Breast epithelium (tissue), 4 donors: ENCODE measurements at regions not wholly inside any gene's neighbourhood (a gene's known extent, or its start where the extent isn't known, plus 50 kb on each side); places are given as distances from the start of the nearest gene placed in this dataset.

ENCODE experiments used
- DNase-seq, 2 donors: peaks; one replicate each; pipeline ENCODE4 v3.0.0-alpha.2; 2019; ENCODE audit warnings: low spot score in 2 of 2
- H3K27ac ChIP-seq, 2 donors: fragments of 200-600 bp; sonication (generic) in 1 of 2; one replicate each; pipeline ENCODE4 v1.5.1; 2016 to 2019; ENCODE audit warnings: mild to moderate bottlenecking in 1 of 2
- H3K27me3 ChIP-seq, 2 donors: fragments of 200-600 bp; sonication (generic) in 1 of 2; one replicate each; pipeline versions ENCODE4 v1.5.1 to v1.6.0; 2017 to 2019; ENCODE audit warnings: control low read depth in 1 of 2, mild to moderate bottlenecking in 1 of 2
- H3K36me3 ChIP-seq: fragments of 200-600 bp; one replicate; pipeline ENCODE4 v1.5.1; 2019
- H3K4me1 ChIP-seq, 2 donors: fragments of 200-600 bp; sonication (generic); one replicate each; pipeline ENCODE4 v1.5.1; 2016 to 2019; ENCODE audit warnings: control low read depth in 1 of 2
- H3K4me3 ChIP-seq, 3 donors: fragments of 200-600 bp; sonication (generic); 1 replicate in 2 of 3; 2 replicates in 1 of 3; pipeline ENCODE4 v1.5.1; 2016 to 2019; ENCODE audit warnings: mild to moderate bottlenecking in 3 of 3, moderate library complexity in 2 of 3
- H3K9me3 ChIP-seq, 2 donors: fragments of 200-600 bp; sonication (generic) in 1 of 2; one replicate each; pipeline ENCODE4 v1.5.1; 2016 to 2019; ENCODE audit warnings: control low read depth in 1 of 2
- CTCF ChIP-seq, 3 donors: fragments of 450-650 bp; IDR thresholded peaks; one replicate each; pipeline ENCODE4 v1.5.1; 2016 to 2017; ENCODE audit warnings: antibody characterized with exemption in 3 of 3, mild to moderate bottlenecking in 3 of 3, moderate library complexity in 3 of 3
- POLR2A ChIP-seq: fragments of 450-650 bp; IDR thresholded peaks from one replicate; pipeline ENCODE4 v1.6.1; 2016; ENCODE audit warnings: antibody characterized with exemption, mild to moderate bottlenecking, moderate library complexity
- POLR2AphosphoS5 ChIP-seq, 3 donors: sonication (generic); formaldehyde crosslinking; IDR thresholded peaks; one replicate each; pipeline ENCODE4 v1.6.1; 2017; ENCODE audit warnings: antibody characterized with exemption in 3 of 3
- intact Hi-C: fragments of 100-400 bp; cut with DNase I; formaldehyde crosslinking; loops from one replicate; pipeline ENCODE4 v1.15.1; 2023; ENCODE audit warnings: low total_unique reads

DNA sequence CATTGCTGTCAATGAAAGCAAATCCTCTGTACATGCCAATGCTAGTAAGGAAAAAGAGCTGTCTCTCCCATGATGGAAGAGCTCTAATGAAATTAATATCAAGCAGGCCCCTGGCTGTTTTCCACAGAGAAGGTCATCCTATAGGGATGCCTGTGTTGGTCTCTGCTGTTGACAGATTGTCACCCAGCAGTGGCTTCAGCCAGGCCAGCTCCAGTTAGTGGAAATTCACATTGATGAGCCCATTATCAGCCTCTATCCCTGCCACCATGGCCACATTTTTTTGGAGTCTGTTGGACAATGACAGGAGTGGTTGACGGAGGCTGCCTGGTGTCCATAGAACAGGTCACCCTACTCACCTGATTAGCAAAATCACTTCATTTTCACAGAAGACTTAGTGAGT lies 104.3 kb downstream of the GGTLC2 start:
- no peak overlapping the region for H3K27ac ChIP-seq
- intact Hi-C loops: no loop called here
- peaks cover 0 to 4% of the 10 kb centered on the region in 2 donors for H3K27me3 ChIP-seq
- H3K4me3 ChIP-seq: no peak overlapping the region
- H3K36me3 ChIP-seq: no peaks in the 10 kb centered on the region
- H3K9me3 ChIP-seq: no peaks in the 10 kb centered on the region
- no peaks in the 10 kb centered on the region for H3K4me1 ChIP-seq
- no peak for DNase-seq
- TF ChIP-seq POLR2A (no peak), POLR2AphosphoS5 (IDR thresholded peaks at IDR 0.05) (no peak)

DNA sequence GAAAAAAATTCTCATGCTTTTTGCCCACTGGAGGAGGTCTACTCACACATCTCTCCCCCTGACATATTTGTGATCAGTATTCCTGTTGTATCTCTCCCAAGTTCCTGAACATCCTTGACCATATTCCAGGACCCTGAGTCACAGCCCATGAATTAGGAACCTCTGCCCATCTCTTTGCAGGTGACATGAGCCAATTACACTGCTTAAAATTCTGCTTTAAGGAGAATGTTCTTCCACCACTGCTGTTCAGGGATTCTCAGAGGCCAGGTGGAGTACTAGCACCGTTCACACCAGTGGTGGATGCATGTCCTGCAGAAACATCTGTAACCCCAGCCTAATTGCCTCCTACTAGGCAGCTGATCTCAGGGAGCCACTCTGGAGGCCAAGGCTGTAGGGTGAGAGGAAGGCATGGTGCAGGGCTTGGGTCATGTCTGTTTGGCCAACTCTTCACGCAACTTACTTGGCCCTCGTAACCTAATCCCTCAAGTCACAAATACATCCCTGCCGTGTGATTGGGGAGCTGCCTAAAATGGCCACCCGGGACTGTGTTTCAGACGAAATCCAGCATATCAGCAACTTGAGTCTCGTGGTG lies 104.8 kb downstream of the GGTLC2 start:
- no peaks in the 10 kb centered on the region for H3K27me3 ChIP-seq
- TF ChIP-seq CTCF (IDR thresholded peaks at IDR 0.05) (no peak), POLR2AphosphoS5 (IDR thresholded peaks at IDR 0.05) (no peak)
- H3K4me3 ChIP-seq: no peak overlapping the region
- H3K9me3 ChIP-seq: no peaks in the 10 kb centered on the region
- no peaks in the 10 kb centered on the region for H3K4me1 ChIP-seq
- no peak overlapping the region for H3K27ac ChIP-seq
- no peak for DNase-seq
- intact Hi-C loops: no loop called here
- H3K36me3 ChIP-seq: no peaks in the 10 kb centered on the region

DNA sequence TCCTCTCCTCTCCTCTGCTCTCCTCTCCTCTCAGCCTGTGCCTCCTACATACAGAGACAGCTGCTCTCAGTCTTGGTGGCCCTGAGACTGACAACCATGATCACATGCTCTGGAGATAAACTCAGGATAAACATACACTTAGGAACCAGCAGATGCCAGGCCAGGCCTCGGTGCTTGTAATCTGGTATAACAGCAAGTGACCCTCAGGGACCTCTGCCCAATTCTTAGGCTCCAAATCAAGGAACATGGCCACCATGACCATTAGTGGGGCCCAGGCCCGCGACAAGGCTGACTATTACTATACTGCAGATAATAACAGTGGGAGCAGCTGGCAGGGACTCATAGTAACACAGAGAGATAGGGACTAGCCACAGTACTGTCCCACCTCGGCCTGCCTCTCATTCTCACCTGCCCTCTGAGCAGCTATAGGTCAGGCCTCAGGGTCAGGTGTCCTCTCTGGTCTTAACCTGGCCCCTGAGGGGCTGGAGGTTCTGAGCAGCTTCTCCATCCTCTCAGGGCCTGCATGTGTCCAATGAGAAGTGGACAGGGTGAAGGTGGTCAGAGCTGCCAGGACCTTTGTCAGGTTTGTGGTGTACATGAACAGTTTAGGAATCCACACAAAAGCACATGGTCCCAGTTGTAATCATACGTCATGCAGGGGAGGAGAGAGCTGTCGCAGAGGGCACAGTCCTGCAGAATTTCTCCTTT lies 106.1 kb downstream of the GGTLC2 start:
- Histone ChIP-seq H3K27me3 (no peaks in the 10 kb centered on the region), H3K36me3 (no peaks in the 10 kb centered on the region), H3K4me3 (no peak overlapping the region), H3K4me1 (no peaks in the 10 kb centered on the region), H3K9me3 (no peaks in the 10 kb centered on the region), H3K27ac (no peak overlapping the region)
- intact Hi-C loops: no loop called here
- DNase-seq: peak in 1 of 2 donors; percentile 3
- TF ChIP-seq POLR2A (no peak), CTCF (IDR thresholded peaks at IDR 0.05) (no peak), POLR2AphosphoS5 (IDR thresholded peaks at IDR 0.05) (no peak)

DNA sequence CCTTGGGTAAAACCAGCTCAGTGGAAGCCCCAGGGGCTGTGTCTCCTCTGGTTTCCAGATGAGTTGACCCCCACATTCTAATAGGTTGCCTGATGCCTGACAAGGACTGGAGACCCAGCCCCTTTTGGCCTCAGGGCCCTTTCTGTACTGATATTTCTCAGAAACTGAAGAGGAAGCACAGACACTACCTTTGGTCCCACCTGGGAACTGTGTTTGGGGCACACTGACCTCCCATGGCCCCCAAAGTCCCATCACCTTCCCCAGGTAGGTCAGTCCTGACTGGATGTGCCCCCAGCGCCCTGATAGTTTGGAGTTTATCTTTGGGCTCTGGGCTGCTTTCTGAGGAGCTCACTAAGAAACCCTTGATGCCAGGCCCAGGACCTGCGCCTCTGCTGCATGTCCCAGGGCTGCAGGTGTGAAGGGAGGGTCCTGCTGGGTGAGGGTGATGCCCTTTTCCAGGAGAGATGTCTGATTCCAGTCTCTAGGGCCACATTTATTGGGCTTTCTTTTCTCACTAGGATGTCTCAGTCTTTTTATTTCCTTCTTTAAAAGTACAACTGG lies 106.7 kb downstream of the GGTLC2 start:
- Histone ChIP-seq H3K27me3 (peaks cover 0 to 3% of the 10 kb centered on the region in 2 donors), H3K27ac (no peak overlapping the region), H3K9me3 (no peaks in the 10 kb centered on the region), H3K4me3 (no peak overlapping the region), H3K36me3 (no peaks in the 10 kb centered on the region), H3K4me1 (no peaks in the 10 kb centered on the region)
- intact Hi-C loops: no loop called here
- no peak for TF ChIP-seq CTCF (IDR thresholded peaks at IDR 0.05)
- TF ChIP-seq POLR2AphosphoS5 (IDR thresholded peaks at IDR 0.05): no peak
- TF ChIP-seq POLR2A: no peak
- peak in 1 of 2 donors; percentile 6 for DNase-seq

- no peak for DNase-seq
- Histone ChIP-seq H3K4me3 (no peak overlapping the region), H3K36me3 (no peaks in the 10 kb centered on the region), H3K27me3 (peaks cover 0 to 4% of the 10 kb centered on the region in 2 donors), H3K9me3 (no peaks in the 10 kb centered on the region), H3K4me1 (no peaks in the 10 kb centered on the region), H3K27ac (no peak overlapping the region)
- intact Hi-C loops: no loop called here
- TF ChIP-seq POLR2AphosphoS5 (IDR thresholded peaks at IDR 0.05) (no peak), CTCF (IDR thresholded peaks at IDR 0.05) (no peak), POLR2A (no peak)
Measured at GRCh38 chr22:22752199-22752555, 107.8 kb downstream of the GGTLC2 start.
